NCI-H2196 treated with DMSO at 0.1 percent for 48 hours (cell line): ENCODE measurements at regions not wholly inside any gene's neighbourhood (a gene's known extent, or its start where the extent isn't known, plus 50 kb on each side); places are given as distances from the start of the nearest gene placed in this dataset.
"Not testable (repeated sequence)": the region's sequence is repeated elsewhere in the genome, so short reads cannot be mapped to it uniquely, and the experiment has no call there.

Source experiments
- DNase-seq: peaks from one replicate; lab custom pipeline; 2025; ENCODE audit not compliant: unreplicated experiment; lab: John Stamatoyannopoulos, UW

DNA sequence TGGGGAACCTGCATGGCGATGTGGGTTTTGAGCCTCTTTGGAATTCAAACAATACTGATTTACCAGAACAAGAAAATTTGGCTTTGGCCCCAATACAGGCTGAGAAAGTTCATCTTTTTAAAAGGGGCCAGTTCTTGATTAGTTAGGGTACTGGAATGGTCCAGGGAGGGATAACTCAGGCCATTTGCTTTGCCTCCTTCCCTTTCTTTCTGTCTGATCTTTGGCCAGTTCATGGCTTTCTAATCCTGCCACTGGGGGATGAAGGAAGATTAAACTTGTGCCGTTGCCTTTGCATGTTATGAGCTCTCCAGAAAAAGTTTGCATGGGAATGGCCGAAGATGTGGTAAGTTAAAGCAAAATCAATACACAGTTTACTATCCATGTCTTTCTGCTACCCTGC, 78.4 kb downstream of the ADAMTS15 start:
- DNase-seq, result no peak

DNA sequence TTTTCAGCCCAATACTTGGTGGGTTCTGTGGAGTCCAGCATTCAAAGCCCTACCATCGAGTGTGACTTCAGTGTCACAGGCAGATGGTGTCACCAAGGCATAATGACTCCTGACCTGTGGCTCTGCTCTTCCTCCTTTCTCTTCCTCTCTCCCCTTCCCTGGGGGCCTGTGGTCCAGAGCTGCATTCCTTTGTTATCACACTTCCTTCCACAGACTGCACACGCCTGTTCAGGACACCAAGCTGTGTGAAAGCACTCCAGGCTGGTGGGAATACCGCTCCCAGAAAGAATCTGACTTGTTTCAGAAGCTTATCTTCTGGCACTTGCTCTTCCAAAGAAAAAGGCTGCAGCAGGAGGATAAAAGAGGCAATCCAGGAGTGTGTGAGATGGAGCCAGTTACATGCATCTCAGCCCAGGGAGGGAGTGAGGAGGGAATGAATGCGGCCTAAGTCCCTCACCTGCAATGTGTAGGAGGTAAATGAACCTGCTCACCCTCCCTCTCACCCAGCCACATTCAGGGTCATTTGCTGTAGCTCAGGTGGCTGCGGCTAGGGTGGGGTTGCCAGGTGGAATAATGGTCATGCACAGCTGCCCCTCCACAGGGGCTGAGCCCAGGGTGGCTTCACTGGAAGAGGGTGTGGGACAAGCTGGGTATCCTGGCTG, 79.3 kb downstream of the ADAMTS15 start:
- no peak for DNase-seq

GRCh38 chr11:130528298-130529261, 80.1 kb downstream of the ADAMTS15 start:
- no peak for DNase-seq

DNA sequence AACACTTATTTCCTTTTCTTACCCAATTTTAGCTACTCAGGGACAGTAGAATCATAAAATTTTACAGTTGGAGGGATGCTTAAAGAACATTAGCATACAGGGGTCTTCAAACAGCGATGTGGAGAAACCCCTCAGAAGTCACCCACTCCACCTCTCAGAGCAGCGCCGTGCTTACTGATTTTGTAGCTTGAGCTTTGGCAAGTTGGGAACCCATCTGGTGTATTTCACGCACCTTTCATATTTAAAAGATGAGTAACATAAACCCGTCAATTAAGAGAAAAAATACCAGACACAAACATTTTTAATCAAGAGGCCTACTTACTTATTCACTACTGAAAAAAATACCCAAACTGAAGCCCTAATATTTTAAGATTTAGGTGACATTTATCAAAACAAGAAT, 80.9 kb downstream of the ADAMTS15 start:
- DNase-seq, result no peak

- no peak for DNase-seq
Observed at GRCh38 chr11:130531061-130531460, 82.6 kb downstream of the ADAMTS15 start.

- DNase-seq, result no peak
Observed at GRCh38 chr11:130533113-130533798, 84.8 kb downstream of the ADAMTS15 start.

- DNase-seq, result no peak
Observed at GRCh38 chr11:130533871-130534270, 85.4 kb downstream of the ADAMTS15 start.

- DNase-seq, result no peak
Observed at GRCh38 chr11:130534551-130534950, 86.1 kb downstream of the ADAMTS15 start.

GRCh38 chr11:130535520-130535919, 87.1 kb downstream of the ADAMTS15 start:
- no peak for DNase-seq

DNA sequence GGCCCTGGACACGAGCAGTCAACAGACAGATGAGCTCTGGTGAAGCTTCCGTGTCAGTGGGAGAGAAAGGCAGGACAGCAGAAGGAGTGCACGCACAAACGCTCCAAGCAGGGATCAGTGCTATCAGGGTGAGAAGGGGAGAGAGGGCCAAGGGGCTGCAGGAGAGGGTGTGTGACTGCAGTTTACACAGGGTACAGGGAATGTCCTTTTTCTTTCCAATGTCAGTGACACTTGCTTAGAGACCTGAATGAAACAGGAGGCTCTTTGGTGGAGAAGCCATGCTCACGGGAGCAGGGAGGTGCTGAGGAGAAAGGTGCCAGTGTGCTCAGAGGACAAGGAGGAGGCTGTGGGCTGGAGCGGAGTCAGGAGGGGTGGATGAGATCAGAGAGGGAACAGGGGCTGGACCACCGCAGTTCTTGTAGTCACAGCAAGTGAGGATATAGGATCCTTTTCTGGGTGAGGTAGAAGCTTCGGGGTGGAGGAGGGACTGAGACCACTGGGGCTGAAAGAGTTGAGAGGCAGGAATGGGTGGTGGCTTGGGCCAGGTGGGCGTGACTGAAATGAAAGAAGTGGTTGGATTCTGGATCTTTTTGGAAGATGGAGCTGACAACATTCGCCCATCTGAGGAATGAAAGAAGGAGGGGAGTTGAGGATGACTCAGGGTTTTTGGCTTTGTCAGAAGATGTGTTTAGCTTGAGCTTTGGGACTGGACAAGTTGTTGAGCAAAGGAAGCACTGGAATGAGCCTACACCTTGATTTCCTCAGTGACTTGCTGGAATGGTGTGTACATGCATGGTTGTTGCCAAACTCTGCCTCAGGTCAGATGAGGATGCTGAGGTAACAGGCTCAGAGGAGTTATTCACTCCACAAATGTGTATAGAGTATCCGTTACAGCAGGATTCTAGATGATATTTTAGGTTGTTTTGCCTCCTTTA, 87.9 kb downstream of the ADAMTS15 start:
- no peak for DNase-seq

DNA sequence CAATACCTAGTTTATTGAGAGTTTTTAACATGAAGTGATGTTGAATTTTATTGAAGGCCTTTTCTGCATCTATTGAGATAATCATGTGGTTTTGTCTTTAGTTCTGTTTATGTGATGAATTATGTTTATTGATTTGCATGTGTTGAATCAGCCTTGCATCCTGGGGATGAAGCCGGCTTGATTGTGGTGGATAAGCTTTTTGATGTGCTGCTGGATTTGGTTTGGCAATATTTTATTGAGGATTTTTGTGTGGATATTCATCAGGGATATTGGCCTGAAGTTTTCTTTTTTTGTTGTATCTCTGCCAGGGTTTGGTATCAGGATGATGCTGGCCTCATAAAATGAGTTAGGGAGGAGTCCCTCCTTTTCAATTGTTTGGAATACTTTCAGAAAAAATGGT, 91.2 kb downstream of the ADAMTS15 start:
- DNase-seq, result not testable (repeated sequence)

DNA sequence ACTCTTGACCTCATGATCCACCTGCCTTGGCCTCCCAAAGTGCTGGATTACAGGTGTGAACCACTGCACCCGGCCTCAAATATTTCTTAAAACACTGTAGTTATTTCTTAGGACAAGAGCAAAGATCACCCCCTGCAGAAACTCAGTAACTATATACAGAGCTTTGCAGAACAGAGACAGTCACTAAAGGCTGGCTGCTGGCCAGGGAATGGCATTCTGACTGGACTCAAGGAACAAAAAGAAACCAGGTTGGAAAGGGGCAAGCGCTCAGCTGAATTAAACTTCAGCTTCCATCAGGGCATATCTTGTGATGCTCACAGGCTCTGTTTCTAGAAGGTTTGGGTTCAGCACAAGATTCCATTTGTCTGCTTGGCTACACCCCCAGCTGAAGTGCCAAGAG, 95.8 kb downstream of the ADAMTS15 start:
- DNase-seq, result no peak

GRCh38 chr11:130545449-130546072, 97.1 kb downstream of the ADAMTS15 start:
- DNase-seq, result no peak

- DNase-seq, result no peak
Observed at GRCh38 chr11:130546438-130546837, 98.0 kb downstream of the ADAMTS15 start.

GRCh38 chr11:130546901-130547694, 98.7 kb downstream of the ADAMTS15 start:
- DNase-seq, result no peak

DNA sequence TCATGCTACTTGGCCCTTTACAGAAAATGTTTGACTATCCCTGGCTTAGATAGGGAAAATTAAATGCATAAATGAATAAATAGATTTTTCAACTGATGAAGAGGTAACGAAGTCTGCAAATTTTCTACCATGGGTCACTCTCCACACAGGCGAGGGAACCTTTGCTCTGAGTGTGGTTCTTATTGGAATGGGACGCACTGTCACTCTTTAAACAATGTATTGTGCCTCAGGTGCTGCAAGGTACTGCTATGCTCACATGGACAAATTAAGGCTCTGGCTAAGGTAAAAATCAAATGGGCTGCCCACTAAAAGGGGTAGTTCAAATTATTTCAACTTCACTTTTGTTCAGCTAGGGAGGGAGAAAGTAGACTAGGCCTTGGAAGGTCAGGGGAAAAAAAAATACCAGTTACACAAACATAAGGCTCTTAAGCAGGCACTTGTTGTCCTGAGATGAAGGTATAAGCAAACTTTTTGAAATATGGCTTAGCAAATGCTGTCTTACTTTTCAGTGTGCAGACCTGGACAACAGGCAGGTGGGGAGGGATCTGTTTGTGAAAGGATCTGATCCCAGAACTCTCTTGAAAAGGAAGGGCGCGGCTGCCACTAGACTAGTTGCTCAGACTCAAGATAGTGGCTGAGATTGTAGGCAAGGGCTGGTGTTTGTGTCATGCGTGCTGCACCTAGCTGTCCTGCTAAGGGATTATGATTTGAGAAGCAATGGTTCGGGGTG, 99.5 kb downstream of the ADAMTS15 start:
- no peak for DNase-seq

DNA sequence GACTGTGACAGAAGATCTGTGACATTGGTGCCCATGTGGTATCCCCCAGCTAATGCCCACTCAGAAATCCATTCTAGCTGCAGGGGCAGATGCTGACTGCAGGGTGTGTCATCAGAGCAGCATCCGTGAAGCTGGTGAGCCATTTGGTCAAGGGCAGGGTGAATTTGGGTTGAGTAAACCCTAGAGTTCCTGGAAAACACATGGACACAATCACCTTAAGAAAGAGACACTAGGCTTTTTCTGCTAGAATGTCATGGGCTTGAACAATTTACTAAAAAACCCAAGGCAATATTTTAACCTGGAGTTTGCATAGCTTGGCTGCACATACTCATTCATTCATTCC, 100.0 kb downstream of the ADAMTS15 start:
- DNase-seq, result no peak

DNA sequence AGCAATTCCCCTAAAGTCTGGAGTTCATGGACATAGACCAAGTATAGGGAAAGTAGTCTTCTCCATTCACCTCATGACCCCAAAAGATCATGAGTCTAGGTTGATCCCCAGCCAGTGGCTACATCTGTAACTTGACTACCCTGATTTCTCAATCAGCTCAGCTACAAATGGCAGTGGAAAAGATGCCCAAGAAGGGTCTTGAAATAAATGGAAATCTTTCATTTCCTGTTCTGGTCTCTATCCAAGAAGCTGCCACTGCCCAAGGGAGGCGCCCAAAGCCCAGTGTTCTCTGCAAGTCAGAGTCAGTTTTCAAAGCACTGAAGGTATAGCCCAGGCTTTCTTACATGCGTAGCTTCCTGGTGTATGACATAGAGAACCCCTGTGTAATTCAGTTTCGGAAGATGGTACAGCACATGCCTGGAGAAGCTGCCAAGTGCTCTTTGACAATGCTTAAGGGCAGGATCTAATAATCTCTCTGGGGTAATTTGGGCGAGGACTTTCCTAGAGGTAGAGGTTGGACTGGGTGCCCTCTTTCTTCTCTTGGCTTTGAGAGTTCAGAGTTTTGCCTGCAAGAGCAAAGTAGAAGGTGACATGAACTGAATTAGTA, 101.1 kb downstream of the ADAMTS15 start:
- DNase-seq, result no peak
